Cardiac muscle cell (in vitro differentiated cells and primary cell): ENCODE measurements at regions not wholly inside any gene's neighbourhood (a gene's known extent, or its start where the extent isn't known, plus 50 kb on each side); places are given as distances from the start of the nearest gene placed in this dataset.

ENCODE experiments used
- DNase-seq, 2 donors: peaks; one replicate each; pipeline versions ENCODE4 v3.0.0 to v3.0.0-alpha.2; 2010 to 2017; ENCODE audit warnings: low read depth in 1 of 2, low spot score in 1 of 2
- H3K27ac ChIP-seq: fragments of 200-600 bp; sonication (generic); 2 replicates; pipeline ENCODE4 v1.5.1; 2016
- H3K27me3 ChIP-seq: fragments of 200-600 bp; sonication (generic); 2 replicates; pipeline ENCODE4 v1.6.0; 2016; ENCODE audit warnings: control low read depth
- H3K36me3 ChIP-seq: fragments of 200-600 bp; sonication (generic); 2 replicates; pipeline ENCODE4 v1.5.1; 2016; ENCODE audit warnings: control low read depth
- H3K4me1 ChIP-seq: fragments of 200-600 bp; sonication (generic); 2 replicates; pipeline ENCODE4 v1.8.1; 2017; ENCODE audit warnings: low read depth, mild to moderate bottlenecking, mixed run types
- H3K4me3 ChIP-seq: fragments of 200-600 bp; sonication (generic); 2 replicates; pipeline ENCODE4 v1.5.1; 2016; ENCODE audit warnings: mild to moderate bottlenecking
- H3K9me3 ChIP-seq: fragments of 200-600 bp; sonication (generic); 2 replicates; pipeline ENCODE4 v1.5.1; 2017; ENCODE audit warnings: low read depth, mild to moderate bottlenecking, control low read depth
- CTCF ChIP-seq: IDR thresholded peaks from 2 replicates; pipeline ENCODE4 v1.5.1; 2012; ENCODE audit warnings: low read depth, mild to moderate bottlenecking, low read length

DNA sequence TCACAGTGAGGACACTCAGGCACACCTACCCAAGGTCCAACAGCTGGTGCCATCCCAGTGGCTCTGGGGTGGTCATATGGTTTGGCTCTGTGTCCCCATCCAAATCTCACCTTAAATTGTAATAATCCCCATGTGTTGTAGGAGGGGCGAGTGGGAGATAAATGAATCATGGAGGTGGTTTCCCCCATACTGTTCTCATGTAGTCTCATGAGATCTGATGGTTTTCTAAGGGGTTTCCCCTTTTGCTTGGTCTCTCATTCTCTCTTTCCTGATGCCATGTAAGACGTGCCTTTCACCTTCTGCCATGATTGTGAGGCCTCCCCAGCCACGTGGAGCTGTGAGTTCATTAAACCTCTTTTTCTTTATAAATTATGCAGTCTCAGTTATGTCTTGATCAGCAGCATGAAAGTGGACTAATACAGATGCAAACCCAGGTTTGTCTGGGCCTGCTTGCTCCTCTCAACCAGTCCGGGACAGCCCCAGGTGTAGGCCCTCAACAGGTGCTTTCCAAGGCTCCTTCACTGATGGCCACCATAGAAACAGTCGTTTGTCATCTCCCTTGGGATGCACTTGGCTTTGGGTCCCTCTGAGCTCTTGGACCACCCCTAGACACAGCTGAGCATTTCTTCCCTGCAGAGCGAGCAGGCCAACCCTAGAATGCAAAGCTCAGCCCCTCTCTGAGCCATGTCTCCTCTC is 101.3 kb upstream of the CTBP2 start:
- no peaks in the 10 kb centered on the region for H3K27me3 ChIP-seq
- no peak for DNase-seq
- no peaks in the 10 kb centered on the region for H3K36me3 ChIP-seq
- H3K4me3 ChIP-seq: no peak overlapping the region
- H3K9me3 ChIP-seq: no peaks in the 10 kb centered on the region
- H3K27ac ChIP-seq: no peak overlapping the region
- no peaks in the 10 kb centered on the region for H3K4me1 ChIP-seq
- TF ChIP-seq CTCF: no peak

DNA sequence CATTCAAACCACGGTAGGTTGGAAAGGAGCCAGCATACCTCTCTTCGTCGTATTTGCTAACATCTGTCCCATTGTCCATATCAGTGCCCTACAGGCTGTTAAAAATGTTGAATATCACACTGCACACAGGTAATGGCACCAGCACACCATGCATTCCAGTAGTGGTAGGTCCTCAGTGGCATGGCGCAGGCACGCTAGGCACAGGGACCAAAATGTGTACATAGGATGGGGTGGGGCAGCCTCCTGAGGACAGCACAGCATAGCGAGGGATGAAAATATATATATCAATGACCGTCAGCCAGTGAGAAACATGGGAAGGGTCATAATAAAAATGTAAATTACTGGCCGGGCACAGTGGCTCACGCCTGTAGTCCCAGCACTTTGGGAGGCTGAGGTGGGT is 99.9 kb upstream of the CTBP2 start:
- DNase-seq: no peak
- no peaks in the 10 kb centered on the region for H3K27me3 ChIP-seq
- no peak for TF ChIP-seq CTCF
- no peaks in the 10 kb centered on the region for H3K36me3 ChIP-seq
- no peaks in the 10 kb centered on the region for H3K9me3 ChIP-seq
- no peak overlapping the region for H3K27ac ChIP-seq
- no peak overlapping the region for H3K4me3 ChIP-seq
- no peaks in the 10 kb centered on the region for H3K4me1 ChIP-seq

- Histone ChIP-seq H3K27me3 (no peaks in the 10 kb centered on the region), H3K9me3 (no peaks in the 10 kb centered on the region), H3K36me3 (no peaks in the 10 kb centered on the region), H3K27ac (no peak overlapping the region), H3K4me1 (no peaks in the 10 kb centered on the region), H3K4me3 (no peak overlapping the region)
- TF ChIP-seq CTCF: no peak
- no peak for DNase-seq
These were observed 99.3 kb upstream of the CTBP2 start for GRCh38 chr10:125259651-125260050.

GRCh38 chr10:125258676-125259075 is 98.3 kb upstream of the CTBP2 start:
- Histone ChIP-seq H3K9me3 (no peaks in the 10 kb centered on the region), H3K27me3 (no peaks in the 10 kb centered on the region), H3K27ac (no peak overlapping the region), H3K4me3 (no peak overlapping the region), H3K36me3 (no peaks in the 10 kb centered on the region), H3K4me1 (no peaks in the 10 kb centered on the region)
- no peak for TF ChIP-seq CTCF
- no peak for DNase-seq

GRCh38 chr10:125257521-125258108 is 97.3 kb upstream of the CTBP2 start:
- Histone ChIP-seq H3K9me3 (no peaks in the 10 kb centered on the region), H3K4me1 (no peaks in the 10 kb centered on the region), H3K4me3 (no peak overlapping the region), H3K36me3 (no peaks in the 10 kb centered on the region), H3K27me3 (no peaks in the 10 kb centered on the region), H3K27ac (no peak overlapping the region)
- DNase-seq: no peak
- TF ChIP-seq CTCF: no peak
